ENCODE measurements at regions not wholly inside any gene's neighbourhood (a gene's known extent, or its start where the extent isn't known, plus 50 kb on each side); places are given as distances from the start of the nearest gene placed in this dataset.
"Not testable (repeated sequence)": the region's sequence is repeated elsewhere in the genome, so short reads cannot be mapped to it uniquely, and the experiment has no call there.

GRCh38 chr7:49643736-49644135, 129.7 kb upstream of the VWC2 start:
- DNase-seq (ENCODE audit: low spot score), result no peak

GRCh38 chr7:49644396-49645166, 128.9 kb upstream of the VWC2 start:
- TF ChIP-seq CTCF (IDR thresholded peaks at IDR 0.05; ENCODE audit: extremely low read depth, missing control alignments), result no peak
- no peak for DNase-seq (ENCODE audit: low spot score)

More at GRCh38 chr7:49643736-49644135, 129.7 kb upstream of the VWC2 start:
- no peak for TF ChIP-seq CTCF (IDR thresholded peaks at IDR 0.05; ENCODE audit: extremely low read depth, missing control alignments)

- no peak for DNase-seq (ENCODE audit: low spot score)
- TF ChIP-seq CTCF (IDR thresholded peaks at IDR 0.05; ENCODE audit: extremely low read depth, missing control alignments), result no peak
These were observed 128.1 kb upstream of the VWC2 start for GRCh38 chr7:49645296-49645695.

GRCh38 chr7:49660170-49660783, 113.2 kb upstream of the VWC2 start:
- no peak for DNase-seq (ENCODE audit: low spot score)
- TF ChIP-seq CTCF (IDR thresholded peaks at IDR 0.05; ENCODE audit: extremely low read depth, missing control alignments), result no peak

- no peak for DNase-seq (ENCODE audit: low spot score)
- no peak for TF ChIP-seq CTCF (IDR thresholded peaks at IDR 0.05; ENCODE audit: extremely low read depth, missing control alignments)
These were observed 112.5 kb upstream of the VWC2 start for GRCh38 chr7:49660976-49661375.

- DNase-seq (ENCODE audit: low spot score), result not testable (repeated sequence)
These were observed 107.5 kb upstream of the VWC2 start for GRCh38 chr7:49665963-49666362.

- DNase-seq (ENCODE audit: low spot score), result no peak
- TF ChIP-seq CTCF (IDR thresholded peaks at IDR 0.05; ENCODE audit: extremely low read depth, missing control alignments), result no peak
These were observed 106.7 kb upstream of the VWC2 start for GRCh38 chr7:49666764-49667163.

- no peak for DNase-seq (ENCODE audit: low spot score)
- TF ChIP-seq CTCF (IDR thresholded peaks at IDR 0.05; ENCODE audit: extremely low read depth, missing control alignments), result no peak
These were observed 104.2 kb upstream of the VWC2 start for GRCh38 chr7:49669285-49669684.

Measured in GM20000 (cell line).